Common myeloid progenitor, CD34-positive (primary cell): ENCODE measurements at regions not wholly inside any gene's neighbourhood (a gene's known extent, or its start where the extent isn't known, plus 50 kb on each side); places are given as distances from the start of the nearest gene placed in this dataset.

ENCODE experiments used
- CTCF ChIA-PET: fragments of 350-600 bp; sonication (Branson Sonifier 250); formaldehyde crosslinking; loops from one replicate; lab custom pipeline; 2021; ENCODE audit warnings: antibody characterized with exemption; lab: Charles Lee
- POLR2A ChIA-PET: fragments of 350-600 bp; sonication (Branson Sonifier 250); formaldehyde crosslinking; loops from one replicate; lab custom pipeline; 2021; ENCODE audit warnings: antibody characterized with exemption; lab: Charles Lee
- DNase-seq, 3 donors: peaks; one replicate each; pipeline versions ENCODE4 v3.0.0 to v3.0.0-alpha.2; 2013
- H3K27ac ChIP-seq, 2 experiments: 1 replicate in 1 of 2; 2 replicates in 1 of 2; pipeline ENCODE4 v1.7.0; 2013; ENCODE audit warnings: inconsistent platforms in 2 of 2, low read length in 2 of 2, mild to moderate bottlenecking in 2 of 2, low read depth in 1 of 2, moderate library complexity in 1 of 2; ENCODE audit not compliant: severe bottlenecking in 2 of 2, insufficient read depth in 1 of 2, poor library complexity in 1 of 2
- H3K27me3 ChIP-seq, 5 experiments: replicated peaks in 2 of 5; 1 replicate in 3 of 5; 2 replicates in 2 of 5; pipeline versions ENCODE4 v1.6.1 to v1.7.0; 2013; ENCODE audit warnings: low read length in 4 of 5, mild to moderate bottlenecking in 2 of 5, moderate library complexity in 2 of 5, inconsistent platforms in 1 of 5; ENCODE audit not compliant: insufficient read depth in 5 of 5, control insufficient read depth in 4 of 5
- H3K36me3 ChIP-seq, 4 experiments: 1 replicate in 2 of 4; 2 replicates in 2 of 4; pipeline versions ENCODE4 v1.6.1 to v1.7.0; 2013; ENCODE audit warnings: low read length in 3 of 4, control low read depth in 1 of 4, mild to moderate bottlenecking in 1 of 4; ENCODE audit not compliant: control insufficient read depth in 4 of 4, insufficient read depth in 4 of 4
- H3K4me1 ChIP-seq, 4 experiments: 1 replicate in 3 of 4; 2 replicates in 1 of 4; pipeline versions ENCODE4 v1.6.1 to v1.7.1; 2013; ENCODE audit warnings: low read length in 3 of 4, mild to moderate bottlenecking in 3 of 4, control low read depth in 1 of 4, inconsistent platforms in 1 of 4, moderate library complexity in 1 of 4; ENCODE audit not compliant: control insufficient read depth in 4 of 4, insufficient read depth in 4 of 4; ENCODE audit errors: control extremely low read depth in 1 of 4
- H3K4me3 ChIP-seq, 7 experiments: 1 replicate in 4 of 7; 2 replicates in 3 of 7; pipeline versions ENCODE4 v1.5.1 to v1.7.0; 2013; ENCODE audit warnings: mild to moderate bottlenecking in 7 of 7, low read length in 6 of 7, moderate library complexity in 6 of 7, inconsistent platforms in 2 of 7, low read depth in 2 of 7, control low read depth in 1 of 7; ENCODE audit not compliant: insufficient read depth in 4 of 7, control insufficient read depth in 1 of 7; ENCODE audit errors: extremely low read depth in 1 of 7
- H3K9me3 ChIP-seq, 5 experiments: 1 replicate in 4 of 5; 2 replicates in 1 of 5; pipeline versions ENCODE4 v1.6.1 to v1.7.1; 2013; ENCODE audit warnings: low read length in 4 of 5, mild to moderate bottlenecking in 2 of 5, inconsistent platforms in 1 of 5, low read depth in 1 of 5, moderate library complexity in 1 of 5; ENCODE audit not compliant: control insufficient read depth in 4 of 5, insufficient read depth in 2 of 5; ENCODE audit errors: control extremely low read depth in 1 of 5
- WGBS: methylation state at CpG from one replicate; pipeline ENCODE4 v1.1.5; 2013; ENCODE audit not compliant: insufficient coverage; 5-methylcytosine and 5-hydroxymethylcytosine counted together

GRCh38 chr1:214882616-214883015 is 199.9 kb upstream of the KCNK2 start:
- CTCF ChIA-PET: no interaction called here
- POLR2A ChIA-PET: no interaction called here
- H3K36me3 ChIP-seq: no peaks in the 10 kb centered on the region
- no peaks in the 10 kb centered on the region for H3K4me1 ChIP-seq
- WGBS: no CpG with 5 or more reads among the region's 3 CpGs
- H3K9me3 ChIP-seq: peaks cover 0 to 2% (median 0%) of the 10 kb centered on the region in 5 experiments
- no peak overlapping the region for H3K4me3 ChIP-seq
- no peak for DNase-seq
- no peaks in the 10 kb centered on the region for H3K27me3 ChIP-seq
- no peak overlapping the region for H3K27ac ChIP-seq

- WGBS: 100% methylated on average over 2 of the region's 5 CpGs
- CTCF ChIA-PET: no interaction called here
- POLR2A ChIA-PET: no interaction called here
- Histone ChIP-seq H3K9me3 (no peaks in the 10 kb centered on the region), H3K36me3 (no peaks in the 10 kb centered on the region), H3K27me3 (no peaks in the 10 kb centered on the region), H3K4me3 (no peak overlapping the region), H3K4me1 (peaks cover 0 to 4% (median 0%) of the 10 kb centered on the region in 4 experiments), H3K27ac (no peak overlapping the region)
- no peak for DNase-seq
Observed at GRCh38 chr1:214895011-214895600, 187.4 kb upstream of the KCNK2 start.

GRCh38 chr1:214896921-214897320 is 185.6 kb upstream of the KCNK2 start:
- H3K9me3 ChIP-seq: no peaks in the 10 kb centered on the region
- H3K27ac ChIP-seq: no peak overlapping the region
- WGBS: 100% methylated on average over 1 of the region's 2 CpGs
- ChIA-PET POLR2A (no interaction called here), CTCF (no interaction called here)
- no peaks in the 10 kb centered on the region for H3K36me3 ChIP-seq
- DNase-seq: no peak
- H3K27me3 ChIP-seq: no peaks in the 10 kb centered on the region
- H3K4me3 ChIP-seq: no peak overlapping the region
- peaks cover 0 to 4% (median 0%) of the 10 kb centered on the region in 4 experiments for H3K4me1 ChIP-seq

- Histone ChIP-seq H3K4me3 (no peak overlapping the region), H3K4me1 (peaks cover 0 to 4% (median 0%) of the 10 kb centered on the region in 4 experiments), H3K27me3 (no peaks in the 10 kb centered on the region), H3K27ac (no peak overlapping the region), H3K9me3 (no peaks in the 10 kb centered on the region), H3K36me3 (no peaks in the 10 kb centered on the region)
- CTCF ChIA-PET: no interaction called here
- 80% methylated on average over 1 of the region's 4 CpGs for WGBS
- POLR2A ChIA-PET: no interaction called here
- no peak for DNase-seq
Observed at GRCh38 chr1:214897581-214897980, 185.0 kb upstream of the KCNK2 start.

GRCh38 chr1:214898161-214898560 is 184.4 kb upstream of the KCNK2 start:
- CTCF ChIA-PET: no interaction called here

GRCh38 chr1:214898718-214899117 is 183.8 kb upstream of the KCNK2 start:
- Histone ChIP-seq H3K4me3 (no peak overlapping the region), H3K36me3 (no peaks in the 10 kb centered on the region), H3K4me1 (peaks cover 0 to 4% (median 0%) of the 10 kb centered on the region in 4 experiments), H3K27ac (no peak overlapping the region), H3K27me3 (no peaks in the 10 kb centered on the region), H3K9me3 (no peaks in the 10 kb centered on the region)
- WGBS: 90% methylated on average over 2 of the region's 3 CpGs
- CTCF ChIA-PET: no interaction called here
- POLR2A ChIA-PET: no interaction called here
- DNase-seq: no peak

More at GRCh38 chr1:214898161-214898560, 184.4 kb upstream of the KCNK2 start:
- Histone ChIP-seq H3K27me3 (no peaks in the 10 kb centered on the region), H3K36me3 (no peaks in the 10 kb centered on the region), H3K27ac (no peak overlapping the region), H3K9me3 (no peaks in the 10 kb centered on the region), H3K4me1 (peaks cover 0 to 4% (median 0%) of the 10 kb centered on the region in 4 experiments), H3K4me3 (no peak overlapping the region)
- no peak for DNase-seq
- WGBS: 100% methylated on average over 6 of the region's 8 CpGs
- POLR2A ChIA-PET: no interaction called here

- no peak for DNase-seq
- no peak overlapping the region for H3K27ac ChIP-seq
- H3K27me3 ChIP-seq: no peaks in the 10 kb centered on the region
- CTCF ChIA-PET: no interaction called here
- POLR2A ChIA-PET: no interaction called here
- H3K36me3 ChIP-seq: no peaks in the 10 kb centered on the region
- H3K9me3 ChIP-seq: no peaks in the 10 kb centered on the region
- H3K4me1 ChIP-seq: peaks cover 0 to 4% (median 0%) of the 10 kb centered on the region in 4 experiments
- H3K4me3 ChIP-seq: no peak overlapping the region
Observed at GRCh38 chr1:214899908-214900460, 182.6 kb upstream of the KCNK2 start.
